ENCODE measurements at regions not wholly inside any gene's neighbourhood (a gene's known extent, or its start where the extent isn't known, plus 50 kb on each side); places are given as distances from the start of the nearest gene placed in this dataset.

- no peak for TF ChIP-seq CTCF (conservative IDR thresholded peaks at IDR 0.05 in 1 of 2, IDR thresholded peaks at IDR 0.05 in 1 of 2; ENCODE audit: low read depth in 1 of 2, low read length in 2 of 2)
- TF ChIP-seq EZH2 (IDR thresholded peaks at IDR 0.05; ENCODE audit: low read length, missing control alignments) = no peak
These were observed 102.6 kb upstream of the LMNTD1 start for GRCh38 chr12:25655702-25656101.

All from fibroblast of lung (primary cell).